Esophagus squamous epithelium (tissue), 5 donors: ENCODE measurements at regions not wholly inside any gene's neighbourhood (a gene's known extent, or its start where the extent isn't known, plus 50 kb on each side); places are given as distances from the start of the nearest gene placed in this dataset.

ENCODE experiments used
- DNase-seq: peaks from one replicate; lab custom pipeline; 2025; lab: John Stamatoyannopoulos, UW
- H3K27ac ChIP-seq, 4 donors: fragments of 200-600 bp; sonication (generic); one replicate each; pipeline ENCODE4 v1.5.1; 2016 to 2019; ENCODE audit warnings: mild to moderate bottlenecking in 1 of 4
- H3K27me3 ChIP-seq, 4 donors: fragments of 200-600 bp; sonication (generic); 1 replicate in 3 of 4; 2 replicates in 1 of 4; pipeline versions ENCODE4 v1.5.1 to v1.6.0; 2017 to 2021; ENCODE audit warnings: antibody characterized with exemption in 1 of 4
- H3K36me3 ChIP-seq, 3 donors: fragments of 200-600 bp; sonication (generic); one replicate each; pipeline ENCODE4 v1.5.1; 2016 to 2019
- H3K4me1 ChIP-seq, 3 donors: fragments of 200-600 bp; sonication (generic); one replicate each; pipeline ENCODE4 v1.5.1; 2017 to 2019
- H3K4me3 ChIP-seq, 4 donors: fragments of 200-600 bp; sonication (generic); 1 replicate in 3 of 4; 2 replicates in 1 of 4; pipeline ENCODE4 v1.5.1; 2016 to 2019; ENCODE audit warnings: mild to moderate bottlenecking in 2 of 4, moderate library complexity in 1 of 4
- H3K9me3 ChIP-seq, 3 donors: fragments of 200-600 bp; sonication (generic); one replicate each; pipeline ENCODE4 v1.5.1; 2016 to 2019
- CTCF ChIP-seq, 6 experiments: fragments of 450-650 bp in 4 of 6; fragments of 200-600 bp in 2 of 6; sonication (generic) in 2 of 6; IDR thresholded peaks; one replicate each; pipeline ENCODE4 v1.5.1; 2016 to 2019; ENCODE audit warnings: antibody characterized with exemption in 6 of 6, mild to moderate bottlenecking in 4 of 6, moderate library complexity in 4 of 6
- POLR2A ChIP-seq, 4 donors: fragments of 450-650 bp; IDR thresholded peaks; one replicate each; pipeline ENCODE4 v1.6.1; 2017; ENCODE audit warnings: antibody characterized with exemption in 4 of 4, mild to moderate bottlenecking in 4 of 4, moderate library complexity in 3 of 4
- WGBS, 2 donors: methylation state at CpG; one replicate each; pipeline ENCODE4 v1.1.5; 2018; 5-methylcytosine and 5-hydroxymethylcytosine counted together
- intact Hi-C: fragments of 100-400 bp; cut with DNase I; formaldehyde crosslinking; loops from one replicate; pipeline ENCODE4 v1.15.0; 2022
- donor health status: DM: yes; HTN: yes; CAD: no.

DNA sequence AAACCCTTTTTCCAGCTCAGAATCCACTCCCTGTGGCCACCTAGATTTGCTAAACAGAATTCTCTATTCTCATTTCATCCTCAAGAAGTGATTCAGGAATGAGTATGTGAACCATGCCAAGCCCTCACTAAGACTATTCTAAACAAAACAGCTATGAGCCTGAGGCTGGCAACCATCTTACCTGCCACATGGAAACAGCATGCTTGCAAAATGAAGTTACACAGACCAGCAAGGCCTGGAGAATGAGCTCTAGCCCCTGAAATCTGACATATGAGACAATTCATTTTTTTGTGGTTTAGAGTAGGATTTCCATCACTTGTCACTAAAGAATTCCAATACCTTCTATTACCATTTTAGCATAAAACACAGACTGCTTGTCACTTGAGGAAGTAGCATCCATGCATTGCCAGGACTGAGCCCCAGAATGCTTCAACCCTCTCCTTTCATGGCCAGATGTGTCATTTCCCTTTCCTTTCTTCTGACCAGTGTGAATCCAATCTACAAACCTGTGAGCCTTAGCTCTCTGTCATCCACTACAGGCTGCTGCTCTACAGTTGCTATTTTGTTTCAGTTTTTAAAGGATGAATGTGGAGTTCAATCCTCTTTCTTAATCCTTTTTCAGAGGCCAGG lies 744.3 kb upstream of the ACVR2A start:
- H3K36me3 ChIP-seq, result no peaks in the 10 kb centered on the region
- no peak overlapping the region for H3K4me3 ChIP-seq
- TF ChIP-seq POLR2A (IDR thresholded peaks at IDR 0.05) (no peak), CTCF (IDR thresholded peaks at IDR 0.05) (no peak)
- H3K27me3 ChIP-seq, result no peaks in the 10 kb centered on the region
- no peaks in the 10 kb centered on the region for H3K9me3 ChIP-seq
- intact Hi-C loops, result no loop called here
- H3K4me1 ChIP-seq, result peaks cover 0 to 32% (median 4%) of the 10 kb centered on the region in 3 donors
- no peak for DNase-seq
- H3K27ac ChIP-seq, result no peak overlapping the region

DNA sequence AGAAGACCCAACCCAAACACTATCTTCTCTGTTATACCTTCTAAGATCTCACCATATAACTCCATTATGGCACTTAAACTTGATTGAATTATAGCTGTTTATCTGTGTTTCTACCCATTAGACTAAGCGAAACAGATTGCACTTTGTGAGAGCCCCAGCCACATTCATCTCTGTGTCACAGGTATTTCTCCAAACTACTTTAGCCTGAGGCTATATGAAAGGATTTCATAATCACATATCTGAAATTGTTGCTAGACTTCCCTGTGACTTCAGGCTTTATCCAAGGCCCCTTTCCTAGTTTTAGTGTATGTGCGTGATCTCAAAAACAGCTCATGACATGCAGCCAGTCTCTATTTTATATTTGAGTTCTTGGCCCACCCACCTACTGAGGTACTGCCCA lies 745.0 kb upstream of the ACVR2A start:
- Histone ChIP-seq H3K4me1 (peaks cover 0 to 32% (median 4%) of the 10 kb centered on the region in 3 donors), H3K27ac (no peak overlapping the region), H3K4me3 (no peak overlapping the region), H3K36me3 (no peaks in the 10 kb centered on the region), H3K27me3 (no peaks in the 10 kb centered on the region), H3K9me3 (no peaks in the 10 kb centered on the region)
- WGBS, 2 donors, result 70 to 81% methylated on average over 2 of the region's 2 CpGs
- DNase-seq, result no peak
- no peak for TF ChIP-seq POLR2A (IDR thresholded peaks at IDR 0.05)
- no peak for TF ChIP-seq CTCF (IDR thresholded peaks at IDR 0.05)
- intact Hi-C loops, result no loop called here

- Histone ChIP-seq H3K27ac (no peak overlapping the region), H3K9me3 (no peaks in the 10 kb centered on the region), H3K27me3 (no peaks in the 10 kb centered on the region), H3K4me1 (peaks cover 0 to 32% (median 4%) of the 10 kb centered on the region in 3 donors), H3K4me3 (no peak overlapping the region), H3K36me3 (no peaks in the 10 kb centered on the region)
- no peak for DNase-seq
- intact Hi-C loops, result no loop called here
- TF ChIP-seq CTCF (IDR thresholded peaks at IDR 0.05), result no peak
- TF ChIP-seq POLR2A (IDR thresholded peaks at IDR 0.05), result no peak
- 62 to 74% methylated on average over 1 of the region's 1 CpG for WGBS, 2 donors
These were observed 745.9 kb upstream of the ACVR2A start for GRCh38 chr2:147098940-147099339.

- intact Hi-C loops, result no loop called here
- no peaks in the 10 kb centered on the region for H3K27me3 ChIP-seq
- H3K4me1 ChIP-seq, result peaks cover 0 to 26% (median 4%) of the 10 kb centered on the region in 3 donors
- H3K36me3 ChIP-seq, result no peaks in the 10 kb centered on the region
- DNase-seq, result no peak
- H3K27ac ChIP-seq, result no peak overlapping the region
- no peak for TF ChIP-seq CTCF (IDR thresholded peaks at IDR 0.05)
- no peak overlapping the region for H3K4me3 ChIP-seq
- H3K9me3 ChIP-seq, result no peaks in the 10 kb centered on the region
These were observed 747.1 kb upstream of the ACVR2A start for GRCh38 chr2:147097747-147098146.

DNA sequence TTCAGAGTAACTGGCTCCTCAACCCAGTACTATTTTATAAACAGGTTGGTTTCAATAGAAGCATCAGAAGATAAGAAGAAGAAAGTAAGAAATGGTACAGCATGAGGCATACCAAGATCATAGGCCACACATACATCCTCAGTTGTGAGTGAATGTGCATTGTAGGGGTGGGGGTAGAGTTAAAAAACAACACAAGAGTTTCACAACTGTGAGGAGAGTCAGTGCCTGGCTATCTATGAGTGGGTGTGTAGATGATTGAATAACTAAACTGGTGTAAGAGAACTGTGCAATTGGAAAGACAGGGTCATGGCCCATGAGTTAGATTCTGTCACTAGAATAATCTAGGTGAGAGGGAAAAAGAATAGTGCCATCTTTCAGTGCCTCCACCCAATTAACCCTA lies 748.2 kb upstream of the ACVR2A start:
- Histone ChIP-seq H3K9me3 (no peaks in the 10 kb centered on the region), H3K4me3 (no peak overlapping the region), H3K36me3 (no peaks in the 10 kb centered on the region), H3K27me3 (no peaks in the 10 kb centered on the region), H3K27ac (no peak overlapping the region), H3K4me1 (peaks cover 0 to 19% (median 4%) of the 10 kb centered on the region in 3 donors)
- TF ChIP-seq CTCF (IDR thresholded peaks at IDR 0.05) (no peak), POLR2A (IDR thresholded peaks at IDR 0.05) (no peak)
- intact Hi-C loops, result no loop called here
- no peak for DNase-seq
